Hypothalamus (tissue), 51 donors: ENCODE measurements at regions not wholly inside any gene's neighbourhood (a gene's known extent, or its start where the extent isn't known, plus 50 kb on each side); places are given as distances from the start of the nearest gene placed in this dataset.
"Not testable (repeated sequence)": the region's sequence is repeated elsewhere in the genome, so short reads cannot be mapped to it uniquely, and the experiment has no call there.

ENCODE experiments used
- DNase-seq, 51 donors: peaks; one replicate each; lab custom pipeline; 2025; lab: John Stamatoyannopoulos, UW

DNA sequence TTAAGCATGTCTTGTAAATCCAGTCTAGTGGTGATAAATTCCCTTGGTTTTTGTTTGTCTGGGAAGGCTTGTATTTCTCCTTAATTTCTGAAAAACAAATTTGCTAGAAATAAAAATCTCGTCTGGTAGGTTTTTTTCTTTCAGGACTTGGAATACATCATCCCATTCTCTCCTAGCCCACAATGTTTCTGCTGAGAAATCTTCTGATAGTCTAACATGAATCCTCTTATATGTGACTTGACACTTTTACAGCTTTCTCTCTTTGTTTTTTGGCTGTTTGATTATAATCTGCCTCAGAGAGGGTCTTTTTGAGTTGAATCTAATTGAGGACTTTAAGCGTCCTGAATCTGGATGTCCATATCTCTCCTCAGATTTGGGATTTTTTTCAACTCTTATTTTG is 104.9 kb downstream of the FEM1C start:
- DNase-seq: no peak

DNA sequence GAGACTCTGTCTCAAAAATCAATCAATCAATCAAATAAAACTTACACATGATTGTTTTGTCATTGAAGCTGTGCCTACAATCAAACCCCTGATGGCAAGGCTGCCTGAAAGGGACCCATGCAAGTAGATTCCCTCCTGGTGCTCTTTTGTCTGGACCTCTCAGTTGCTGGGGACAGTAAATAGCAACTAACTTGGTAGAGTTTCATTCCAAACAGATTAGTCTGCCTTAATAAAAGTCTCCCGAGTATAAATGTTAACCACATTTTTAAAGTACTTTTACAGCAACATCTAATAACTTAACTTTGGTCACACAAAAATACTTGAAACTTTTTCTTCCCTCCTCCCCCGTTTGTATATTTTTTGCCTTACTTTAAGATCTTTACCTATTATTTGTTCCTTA is 105.5 kb downstream of the FEM1C start:
- no peak for DNase-seq

DNA sequence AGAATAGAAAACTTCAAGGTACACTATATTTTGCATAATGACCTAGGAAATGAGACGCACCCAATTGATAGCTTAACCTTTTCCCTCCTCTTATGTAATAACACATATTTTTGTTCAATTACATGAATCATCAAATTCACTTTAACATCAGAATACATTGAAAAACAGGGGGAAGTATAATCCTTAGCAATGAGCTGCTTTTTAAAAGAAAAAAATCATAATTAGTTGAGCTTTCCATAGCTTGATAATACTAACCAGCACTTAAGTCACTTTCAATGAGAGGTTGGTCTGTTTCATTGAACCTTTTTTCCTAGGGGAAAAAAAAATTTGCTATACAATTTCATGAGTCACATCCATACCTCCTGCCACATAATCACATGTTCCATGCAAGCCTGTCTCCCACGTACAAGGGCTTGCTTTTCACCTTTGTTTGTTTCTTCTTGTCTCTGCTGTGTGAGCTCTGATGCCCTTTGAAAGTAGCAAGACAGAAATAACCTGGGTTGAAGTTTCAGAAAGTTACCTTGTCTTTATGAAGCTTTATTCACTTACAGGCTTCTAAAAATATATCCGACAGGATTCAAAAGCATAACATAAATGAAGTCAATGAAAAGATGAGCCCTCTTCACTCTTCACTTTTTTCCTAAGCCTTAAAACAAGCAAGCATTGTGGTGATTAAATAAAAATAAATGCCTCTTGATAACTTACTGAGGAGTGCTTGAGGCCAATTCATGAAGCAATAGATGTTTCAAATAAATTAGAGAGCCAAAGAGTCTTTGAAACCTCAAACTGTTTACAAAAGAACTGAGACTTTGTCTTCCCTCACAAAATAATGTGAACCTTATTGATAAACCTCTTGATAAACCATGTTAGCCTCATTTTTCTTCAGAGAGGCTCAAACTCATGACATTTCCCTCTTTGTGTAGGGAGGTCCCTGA is 108.5 kb downstream of the FEM1C start:
- DNase-seq: no peak

DNA sequence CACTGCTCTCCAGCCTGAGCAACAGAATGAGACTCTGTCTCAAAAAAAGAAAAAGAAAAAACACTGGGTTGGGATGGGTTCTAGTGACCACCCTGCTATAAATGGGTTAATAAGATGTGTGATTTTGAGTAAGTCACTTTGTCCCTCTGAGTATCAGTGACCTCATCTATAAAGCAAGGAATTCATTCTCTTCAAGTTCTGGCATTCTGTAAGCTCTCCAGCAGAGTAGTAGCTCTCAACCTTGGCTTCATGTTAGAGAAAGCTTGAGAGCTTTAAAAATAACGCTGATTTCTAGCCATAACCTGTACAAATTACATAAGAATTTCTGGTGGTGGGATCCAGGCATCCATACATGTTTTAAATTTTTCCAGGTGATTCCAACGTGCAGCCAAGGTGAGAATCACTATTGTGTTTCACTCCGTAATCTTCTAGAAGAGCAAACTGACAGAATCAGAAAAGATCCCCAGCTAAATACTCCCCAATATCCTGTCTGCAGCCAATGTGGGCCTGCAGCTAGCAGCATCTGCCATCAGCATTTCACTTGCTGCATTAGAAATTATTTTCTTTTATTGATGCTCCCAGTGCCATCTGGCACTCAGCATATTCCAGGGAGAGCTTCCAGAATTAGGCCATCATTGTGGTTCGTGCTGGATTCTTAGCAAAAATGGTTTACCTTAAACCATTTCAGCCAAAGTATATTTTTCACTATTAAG is 109.4 kb downstream of the FEM1C start:
- DNase-seq: peak in 1 of 51 donors; percentile 17

DNA sequence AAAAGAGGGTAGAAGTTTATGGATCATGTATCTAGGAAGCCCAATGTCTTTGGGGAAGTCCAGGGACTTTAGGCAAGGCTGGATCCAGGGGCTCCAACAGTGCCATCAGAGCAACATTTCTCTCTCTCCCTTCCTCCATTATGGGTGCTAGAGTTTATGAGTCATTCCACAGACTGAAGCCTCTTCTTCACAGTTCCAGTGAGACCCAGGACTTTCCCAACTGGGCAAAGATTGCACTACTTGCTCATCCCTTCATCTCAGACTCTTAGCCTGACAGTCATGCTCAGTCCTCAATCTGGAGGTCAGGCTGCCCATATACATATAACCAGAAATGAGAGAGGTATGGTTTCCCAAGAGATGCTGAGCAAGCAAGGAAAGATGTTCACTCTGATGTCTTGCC is 110.7 kb downstream of the FEM1C start:
- no peak for DNase-seq

DNA sequence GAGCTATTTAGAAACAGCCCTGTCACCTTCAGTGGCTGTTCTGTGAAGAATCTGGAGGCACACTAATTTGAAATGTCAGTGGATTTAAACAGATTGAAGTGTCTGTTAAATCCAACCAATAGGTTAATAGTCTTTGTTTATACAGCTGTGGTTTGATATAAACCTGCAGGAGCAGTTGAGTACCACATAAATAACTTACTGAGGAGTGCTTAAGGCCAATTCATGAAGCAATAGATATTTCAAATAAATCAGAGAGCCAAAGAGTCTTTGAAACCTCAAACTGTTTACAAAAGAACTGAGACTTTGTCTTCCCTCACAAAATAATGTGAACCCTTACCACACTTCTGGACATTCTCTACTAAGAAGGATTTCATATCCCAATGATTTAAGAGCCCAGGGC is 111.9 kb downstream of the FEM1C start:
- DNase-seq: no peak

DNA sequence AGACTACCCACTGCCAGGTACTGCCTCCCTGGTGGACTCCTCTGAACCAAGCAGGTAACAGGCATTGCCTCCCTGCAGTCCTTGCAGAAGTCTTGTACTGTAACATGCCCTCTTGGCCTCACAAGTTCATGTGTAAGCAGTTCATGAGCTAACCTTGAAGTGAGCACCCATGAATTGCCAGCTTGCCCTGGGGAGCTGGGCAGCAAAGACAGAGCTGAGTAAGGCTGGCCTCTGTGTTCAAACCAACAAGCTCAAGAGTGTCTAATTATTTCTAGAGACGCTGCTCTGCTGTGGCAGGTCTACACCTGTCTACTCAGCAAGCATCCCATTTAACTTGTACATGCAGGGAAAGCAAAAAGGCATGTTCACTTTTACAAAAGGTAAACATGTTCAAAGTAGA is 113.5 kb downstream of the FEM1C start:
- DNase-seq: no peak

DNA sequence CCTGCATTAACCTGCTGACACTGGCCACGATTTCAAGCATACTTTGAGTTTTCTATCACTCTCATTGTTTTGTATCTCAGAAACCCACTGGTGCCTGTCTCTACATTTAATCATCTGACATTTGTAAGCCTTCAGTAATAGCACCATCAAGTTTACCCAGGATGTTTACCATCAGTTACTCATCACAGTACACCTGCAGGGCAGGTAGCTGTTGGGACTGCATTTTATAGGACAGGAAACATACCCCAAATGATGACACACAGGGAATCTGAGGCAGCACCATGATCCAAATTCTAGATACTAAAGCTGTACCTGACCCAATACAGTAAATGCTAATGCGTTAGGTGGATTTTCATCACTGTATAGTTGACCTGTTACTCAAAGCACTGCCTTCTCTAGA is 114.2 kb downstream of the FEM1C start:
- DNase-seq: no peak

DNA sequence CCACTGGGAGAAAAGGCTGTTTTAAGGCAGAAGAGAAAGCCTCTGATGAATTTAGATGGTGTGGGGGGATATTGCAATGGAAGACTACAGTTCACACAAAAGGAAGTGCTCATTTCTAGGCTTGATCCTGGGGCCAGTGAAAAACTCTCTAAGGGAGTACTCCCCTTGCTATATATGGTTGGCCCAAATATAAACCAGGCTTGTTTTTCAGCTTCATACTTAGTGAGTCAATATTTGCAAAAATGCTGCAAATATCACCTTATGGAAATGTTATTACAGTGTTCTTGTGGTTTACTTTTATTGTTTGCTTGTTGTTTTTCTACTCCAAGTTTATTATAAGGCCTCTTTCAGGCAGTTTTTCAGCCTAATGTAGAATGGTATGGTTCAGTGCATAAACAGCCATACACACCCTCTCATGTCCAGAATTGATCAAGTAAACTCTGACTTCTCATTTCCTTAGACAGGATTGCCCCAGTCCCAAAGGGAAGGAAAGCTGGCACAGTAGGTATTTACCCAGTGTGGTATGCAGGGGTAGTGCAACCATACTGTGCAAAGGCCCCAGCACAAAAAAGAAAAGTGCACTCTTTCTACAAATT is 115.1 kb downstream of the FEM1C start:
- DNase-seq: no peak

DNA sequence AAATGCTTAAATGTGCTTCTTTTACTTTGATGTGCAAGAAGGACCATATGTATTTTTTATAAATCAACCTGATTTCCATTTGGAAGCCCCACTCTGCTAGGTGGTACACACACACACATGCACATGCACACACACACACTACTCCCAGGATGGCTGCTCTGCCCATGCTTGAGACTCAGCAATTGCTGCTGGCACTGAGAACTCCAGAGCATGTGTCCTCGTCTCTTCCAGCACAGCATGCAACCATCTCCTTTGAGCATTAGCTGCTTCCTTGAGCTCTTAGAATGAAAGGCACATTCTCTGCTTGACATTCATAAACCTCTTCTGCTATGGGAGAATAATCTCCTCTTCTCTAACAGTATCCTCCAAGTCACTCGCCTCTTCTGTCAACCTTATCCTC is 115.9 kb downstream of the FEM1C start:
- DNase-seq: no peak

DNA sequence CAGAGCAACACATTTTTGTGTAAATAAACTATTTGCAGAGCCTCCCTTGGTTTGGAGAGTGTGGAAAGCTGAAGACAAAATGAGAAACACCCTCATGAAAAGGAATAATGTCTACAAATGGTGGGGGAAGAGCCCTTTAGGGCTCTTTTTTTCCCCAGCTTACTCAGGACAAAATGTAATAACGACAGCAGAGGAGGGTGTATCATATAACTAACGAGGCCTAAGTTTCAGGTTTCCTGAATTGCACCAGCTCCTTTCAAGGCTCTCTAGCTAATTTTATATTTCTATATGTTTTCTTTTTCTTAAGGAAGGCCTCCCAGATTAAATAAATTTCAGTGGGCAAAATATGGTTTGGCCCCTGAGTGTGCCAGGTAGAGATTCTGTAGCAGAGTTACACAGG is 116.3 kb downstream of the FEM1C start:
- DNase-seq: no peak

DNA sequence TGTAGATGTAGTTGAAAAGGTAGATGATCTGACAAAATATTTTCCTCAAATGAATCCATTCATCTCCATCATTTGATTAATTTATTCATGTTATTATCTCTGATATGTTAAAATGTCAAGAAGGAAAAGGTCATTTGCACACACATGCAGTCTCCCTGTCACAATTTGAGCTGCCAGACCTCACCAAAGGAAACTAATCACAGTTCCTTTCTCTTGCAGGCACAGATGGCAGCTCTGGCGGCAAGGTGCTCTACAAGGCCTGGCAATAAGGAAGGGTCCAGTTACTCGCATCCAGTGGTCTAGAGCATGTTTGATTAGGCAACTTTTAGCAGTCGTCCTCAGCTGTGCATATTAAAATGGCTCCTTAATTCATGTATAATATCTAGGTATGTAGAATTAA is 120.1 kb downstream of the FEM1C start:
- DNase-seq: no peak

DNA sequence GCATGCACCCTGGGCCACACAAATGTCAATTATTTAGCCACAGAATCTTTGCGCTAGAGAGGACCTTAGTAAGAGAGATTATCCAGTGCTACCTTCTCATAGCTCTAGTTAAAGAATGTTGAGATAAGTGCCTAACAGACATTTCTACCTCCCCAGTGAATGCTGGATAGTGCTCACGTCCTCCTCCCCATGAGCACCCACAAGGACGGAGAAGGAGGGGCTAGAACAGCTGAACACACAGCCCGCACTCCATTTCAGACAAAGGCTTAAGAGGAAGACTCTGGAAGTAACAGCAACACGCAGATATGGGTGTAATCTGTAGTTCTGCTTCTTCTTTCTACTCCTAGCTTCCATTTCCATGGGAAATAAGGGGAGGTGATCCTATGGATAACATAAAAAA is 120.5 kb downstream of the FEM1C start:
- DNase-seq: no peak

DNA sequence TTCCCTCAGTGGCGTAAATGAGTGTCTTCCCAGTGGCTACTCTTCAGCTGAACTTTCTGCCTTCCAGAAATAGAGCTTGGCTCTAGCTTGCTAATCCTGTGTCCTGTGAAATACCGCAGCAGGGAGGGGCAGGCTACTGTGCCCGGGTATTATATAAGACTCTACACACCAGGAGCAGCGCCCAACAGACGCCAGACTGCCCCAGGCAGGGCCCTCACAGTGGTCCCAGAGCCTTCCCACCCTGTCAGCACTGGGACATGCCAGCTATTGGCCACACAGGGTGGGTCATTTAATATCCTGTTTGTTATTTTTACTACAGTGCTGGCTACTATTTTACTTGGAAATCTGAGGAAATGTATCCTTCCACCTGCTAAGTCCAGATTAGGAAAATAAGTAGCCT is 121.0 kb downstream of the FEM1C start:
- peak in 11 of 51 donors; percentile 6 to 29 (median 19) for DNase-seq

DNA sequence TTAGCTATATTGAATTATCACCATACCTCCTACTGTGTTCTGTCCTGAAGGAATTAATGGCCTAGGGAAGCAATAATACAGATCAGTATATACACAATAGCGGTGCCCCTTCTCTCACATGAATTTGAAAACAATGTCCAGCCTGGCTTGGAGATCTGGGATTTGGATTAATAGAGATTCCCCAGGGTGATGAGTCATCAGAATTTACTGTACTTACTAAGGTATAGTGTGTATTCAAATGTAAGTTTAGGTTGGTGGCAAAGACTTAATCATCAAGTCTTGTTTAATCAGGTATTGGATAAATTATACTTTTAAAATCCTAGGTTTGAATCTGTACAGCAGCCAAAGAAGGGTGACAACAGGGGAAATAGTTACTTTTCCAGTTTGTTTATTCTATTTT is 121.5 kb downstream of the FEM1C start:
- no peak for DNase-seq

DNA sequence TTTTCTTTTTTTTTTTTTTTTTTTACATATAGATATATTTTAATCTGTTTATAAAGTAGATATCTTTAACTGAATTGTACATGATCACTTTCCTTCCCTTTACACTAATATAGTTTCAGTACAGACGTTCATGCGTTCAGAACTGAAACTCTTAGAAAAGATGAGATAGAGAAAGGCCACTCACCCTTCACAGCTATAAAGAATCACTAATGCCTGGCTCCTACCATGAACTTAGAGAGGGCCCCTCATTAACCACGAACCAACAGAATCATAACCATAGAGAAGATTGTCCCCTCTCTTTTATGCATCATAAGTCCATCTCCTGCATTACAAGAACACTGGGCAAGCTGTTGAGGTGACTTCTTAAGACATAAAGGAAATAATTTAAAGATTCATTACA is 123.8 kb downstream of the FEM1C start:
- DNase-seq: not testable (repeated sequence)

DNA sequence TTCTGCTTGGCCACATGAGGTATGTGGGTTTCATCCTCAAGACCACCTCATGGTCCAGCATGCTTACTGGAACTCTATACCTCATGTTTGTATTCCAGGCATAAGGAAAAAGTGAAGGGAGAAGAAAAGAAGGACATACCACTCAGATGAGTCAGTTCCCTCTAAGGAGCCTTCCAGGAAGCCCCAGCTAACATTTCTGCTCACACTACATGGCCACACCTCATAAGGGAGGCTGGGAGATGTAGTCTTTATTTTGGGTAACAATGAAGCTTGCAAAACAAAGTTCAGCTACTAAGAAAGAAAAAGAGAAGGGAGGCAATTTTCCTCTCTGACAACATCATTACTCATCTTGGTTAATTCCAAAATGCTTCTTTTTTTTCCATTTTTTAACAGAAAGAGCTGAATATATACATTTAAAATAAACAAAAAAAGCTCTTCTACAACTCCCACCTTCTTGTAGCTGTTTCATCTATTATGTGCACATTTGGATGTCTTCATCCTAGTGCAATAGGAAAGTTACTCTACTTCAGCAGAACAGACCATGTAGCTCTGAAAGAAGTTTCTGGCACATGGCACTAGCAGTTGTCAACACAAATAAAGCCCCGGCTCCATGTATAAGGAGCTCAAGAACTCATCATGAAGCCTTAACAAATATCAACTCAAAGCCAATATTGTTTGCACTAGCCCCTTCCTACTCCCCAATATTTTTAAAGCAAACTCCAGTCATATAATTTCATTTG is 123.6 kb upstream of the CCDC112 start:
- no peak for DNase-seq

DNA sequence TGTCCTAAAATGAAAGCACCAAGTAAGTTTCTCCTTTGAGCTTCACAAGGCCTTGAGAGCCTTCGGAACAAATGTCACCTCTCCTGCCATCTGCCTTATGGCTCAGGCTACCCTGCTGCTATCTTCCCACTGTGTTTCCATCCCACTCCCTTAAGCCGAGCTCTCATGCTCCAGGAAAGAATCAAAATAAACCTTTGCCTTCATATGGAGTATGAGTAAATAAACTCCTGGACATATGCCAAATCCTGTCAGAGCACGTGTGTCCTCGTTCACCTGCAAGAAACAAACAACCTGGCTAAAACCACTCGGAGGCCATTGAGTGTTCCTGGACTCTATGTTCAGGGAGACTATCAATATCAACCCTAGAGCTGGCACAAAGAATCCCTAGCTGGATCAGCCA is 122.3 kb upstream of the CCDC112 start:
- DNase-seq: no peak

DNA sequence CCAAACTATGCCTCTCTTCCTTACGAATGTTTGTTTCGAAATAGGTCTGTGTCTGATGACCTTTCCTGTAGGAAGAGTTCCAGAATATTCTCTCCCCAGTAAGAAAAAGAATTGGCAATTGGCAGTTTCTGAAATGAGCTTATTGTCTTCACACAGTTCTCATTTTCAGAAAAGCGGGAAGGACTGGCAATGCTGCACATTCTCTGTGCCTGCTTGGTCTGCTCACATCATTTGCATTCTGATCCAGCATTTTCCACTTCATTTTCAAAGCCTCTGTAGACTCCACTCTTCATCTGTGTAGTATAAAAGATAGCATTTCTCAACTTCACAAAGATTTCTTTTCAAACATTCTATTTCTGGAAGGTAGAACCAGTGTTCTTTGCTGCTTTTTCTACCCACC is 120.6 kb upstream of the CCDC112 start:
- peak in 4 of 51 donors; percentile 1 to 42 (median 23) for DNase-seq

DNA sequence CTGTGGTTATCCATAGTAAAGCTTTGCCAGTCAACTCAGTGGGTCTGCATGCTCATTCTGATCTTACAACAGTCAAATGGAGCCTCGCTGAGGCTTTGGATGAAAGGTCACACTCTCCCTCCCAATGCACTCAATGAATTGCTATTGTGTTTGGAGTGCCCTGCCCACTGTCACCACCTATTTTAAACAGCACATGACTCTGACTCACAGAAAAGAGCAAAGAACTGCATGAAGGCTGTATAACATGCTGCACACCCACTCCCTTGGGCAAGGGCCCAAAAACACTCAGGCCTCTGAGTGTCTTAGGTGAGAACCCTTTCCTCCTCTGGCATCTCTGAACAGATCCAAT is 118.7 kb upstream of the CCDC112 start:
- DNase-seq: peak in 6 of 51 donors; percentile 13 to 43 (median 18)
